Right lobe of liver (tissue), 4 donors: ENCODE measurements at regions not wholly inside any gene's neighbourhood (a gene's known extent, or its start where the extent isn't known, plus 50 kb on each side); places are given as distances from the start of the nearest gene placed in this dataset.

ENCODE experiments used
- CTCF ChIP-seq, 4 donors: fragments of 200-600 bp in 3 of 4; fragments of 450-650 bp in 1 of 4; IDR thresholded peaks; one replicate each; pipeline versions ENCODE4 v1.5.1 to v1.8.0; 2016 to 2022; ENCODE audit warnings: antibody characterized with exemption in 4 of 4, mild to moderate bottlenecking in 2 of 4
- POLR2A ChIP-seq: fragments of 450-650 bp; IDR thresholded peaks from one replicate; pipeline ENCODE4 v1.6.1; 2017; ENCODE audit warnings: antibody characterized with exemption, mild to moderate bottlenecking
- donor health status: DM: no; HTN: no; CAD: no.
- donor health status: DM: no; HTN: no; CAD: no.
- donor health status: DM: no; HTN: yes; CAD: no.

DNA sequence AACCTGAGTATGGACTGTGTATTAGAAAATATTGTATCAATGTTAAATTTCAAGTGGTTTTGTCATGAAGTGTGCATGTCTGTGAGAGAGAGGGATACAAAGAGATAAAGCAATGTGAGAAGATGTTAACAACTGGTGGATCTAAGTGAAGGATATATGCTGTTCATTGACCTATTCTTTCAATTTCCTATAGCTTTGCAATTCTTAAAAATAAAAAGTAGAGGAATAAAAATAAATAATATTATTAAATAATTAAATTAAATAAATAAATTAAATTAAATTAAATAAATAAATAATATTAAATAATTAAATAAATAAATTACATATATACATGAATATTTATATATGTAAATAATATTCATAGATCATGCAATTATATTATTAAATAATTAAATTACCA lies 131.2 kb upstream of the DACH1 start:
- TF ChIP-seq CTCF (IDR thresholded peaks at IDR 0.05) (no peak), POLR2A (no peak)
